GM19468 (cell line): ENCODE measurements at regions not wholly inside any gene's neighbourhood (a gene's known extent, or its start where the extent isn't known, plus 50 kb on each side); places are given as distances from the start of the nearest gene placed in this dataset.
"Not testable (repeated sequence)": the region's sequence is repeated elsewhere in the genome, so short reads cannot be mapped to it uniquely, and the experiment has no call there.

ENCODE experiments used
- ATAC-seq: cut with Tn5 transposase; IDR thresholded peaks from one replicate; pipeline ENCODE4 v1.9.1; 2021; ENCODE audit warnings: mild to moderate bottlenecking, moderate library complexity, moderate number of reproducible peaks; ENCODE audit not compliant: unreplicated experiment; ENCODE audit errors: extremely low read depth

GRCh38 chr3:195669310-195669709 lies 51.5 kb upstream of the MUC20 start:
- not testable (repeated sequence) for ATAC-seq

GRCh38 chr3:195668131-195668766 lies 52.5 kb upstream of the MUC20 start:
- ATAC-seq, result not testable (repeated sequence)

- not testable (repeated sequence) for ATAC-seq
These were observed 55.5 kb upstream of the MUC20 start for GRCh38 chr3:195665311-195665710.

GRCh38 chr3:195664131-195664530 lies 56.6 kb upstream of the MUC20 start:
- not testable (repeated sequence) for ATAC-seq

GRCh38 chr3:195659136-195659533 lies 61.6 kb upstream of the MUC20 start:
- not testable (repeated sequence) for ATAC-seq

GRCh38 chr3:195658381-195659135 lies 62.2 kb upstream of the MUC20 start:
- not testable (repeated sequence) for ATAC-seq

- ATAC-seq, result peak; percentile 44
These were observed 63.1 kb upstream of the MUC20 start for GRCh38 chr3:195657475-195658372.

GRCh38 chr3:195656091-195656490 lies 64.7 kb upstream of the MUC20 start:
- not testable (repeated sequence) for ATAC-seq

GRCh38 chr3:195654746-195655145 lies 66.0 kb upstream of the MUC20 start:
- ATAC-seq, result not testable (repeated sequence)

- not testable (repeated sequence) for ATAC-seq
These were observed 66.6 kb upstream of the MUC20 start for GRCh38 chr3:195654138-195654537.

- not testable (repeated sequence) for ATAC-seq
These were observed 67.1 kb upstream of the MUC20 start for GRCh38 chr3:195653641-195654040.

GRCh38 chr3:195647912-195648702 lies 64.4 kb upstream of the APOD start:
- not testable (repeated sequence) for ATAC-seq

- not testable (repeated sequence) for ATAC-seq
These were observed 62.1 kb upstream of the APOD start for GRCh38 chr3:195645872-195646271.

GRCh38 chr3:195643245-195643644 lies 59.5 kb upstream of the APOD start:
- not testable (repeated sequence) for ATAC-seq

- not testable (repeated sequence) for ATAC-seq
These were observed 58.6 kb upstream of the APOD start for GRCh38 chr3:195642311-195642710.

GRCh38 chr3:195638456-195638855 lies 54.7 kb upstream of the APOD start:
- not testable (repeated sequence) for ATAC-seq

- not testable (repeated sequence) for ATAC-seq
These were observed 53.9 kb upstream of the APOD start for GRCh38 chr3:195637473-195638233.

GRCh38 chr3:195637011-195637410 lies 53.3 kb upstream of the APOD start:
- ATAC-seq, result not testable (repeated sequence)
